ENCODE measurements at regions not wholly inside any gene's neighbourhood (a gene's known extent, or its start where the extent isn't known, plus 50 kb on each side); places are given as distances from the start of the nearest gene placed in this dataset.

DNA sequence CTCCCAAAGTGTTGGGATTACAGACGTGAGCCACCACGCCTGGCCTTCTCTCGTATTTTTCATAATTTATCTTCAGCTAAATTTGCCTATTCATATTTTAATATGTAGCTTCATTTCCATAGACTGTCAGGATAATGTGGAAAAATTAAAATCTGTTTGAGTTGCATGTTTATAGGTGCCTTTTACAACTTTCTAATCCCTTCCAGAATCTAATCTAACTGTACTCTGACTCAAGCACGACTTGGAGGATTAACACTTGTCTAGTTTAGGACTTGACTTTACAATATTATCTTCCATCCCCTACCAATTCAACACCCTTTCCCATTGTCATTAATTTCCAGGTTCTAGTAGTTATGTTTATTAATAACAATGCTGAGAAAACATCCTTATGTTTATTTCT, 1761.5 kb downstream of the MAT2B start:
- Histone ChIP-seq H3K4me3 (no peak overlapping the region), H3K36me3 (replicated peaks in 1 of 2; ENCODE audit: insufficient read depth in 1 of 2, low read depth in 2 of 2) (no peaks in the 10 kb centered on the region), H3K4me1 (peaks cover 5% of the 10 kb centered on the region), H3K9me3 (no peaks in the 10 kb centered on the region), H3K27ac (no peak overlapping the region), H3K27me3 (no peaks in the 10 kb centered on the region)
- WGBS, 2 donors, result 45 to 58% methylated on average over 4 of the region's 4 CpGs
- DNase-seq (no peak), ATAC-seq (no peak)
- intact Hi-C loops (cut with DNase I), result no loop called here
- TF ChIP-seq POLR2A (IDR thresholded peaks at IDR 0.05), result no peak
- TF ChIP-seq, protein P1, sequence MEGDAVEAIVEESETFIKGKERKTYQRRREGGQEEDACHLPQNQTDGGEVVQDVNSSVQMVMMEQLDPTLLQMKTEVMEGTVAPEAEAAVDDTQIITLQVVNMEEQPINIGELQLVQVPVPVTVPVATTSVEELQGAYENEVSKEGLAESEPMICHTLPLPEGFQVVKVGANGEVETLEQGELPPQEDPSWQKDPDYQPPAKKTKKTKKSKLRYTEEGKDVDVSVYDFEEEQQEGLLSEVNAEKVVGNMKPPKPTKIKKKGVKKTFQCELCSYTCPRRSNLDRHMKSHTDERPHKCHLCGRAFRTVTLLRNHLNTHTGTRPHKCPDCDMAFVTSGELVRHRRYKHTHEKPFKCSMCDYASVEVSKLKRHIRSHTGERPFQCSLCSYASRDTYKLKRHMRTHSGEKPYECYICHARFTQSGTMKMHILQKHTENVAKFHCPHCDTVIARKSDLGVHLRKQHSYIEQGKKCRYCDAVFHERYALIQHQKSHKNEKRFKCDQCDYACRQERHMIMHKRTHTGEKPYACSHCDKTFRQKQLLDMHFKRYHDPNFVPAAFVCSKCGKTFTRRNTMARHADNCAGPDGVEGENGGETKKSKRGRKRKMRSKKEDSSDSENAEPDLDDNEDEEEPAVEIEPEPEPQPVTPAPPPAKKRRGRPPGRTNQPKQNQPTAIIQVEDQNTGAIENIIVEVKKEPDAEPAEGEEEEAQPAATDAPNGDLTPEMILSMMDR (IDR thresholded peaks at IDR 0.05), result no peak

DNA sequence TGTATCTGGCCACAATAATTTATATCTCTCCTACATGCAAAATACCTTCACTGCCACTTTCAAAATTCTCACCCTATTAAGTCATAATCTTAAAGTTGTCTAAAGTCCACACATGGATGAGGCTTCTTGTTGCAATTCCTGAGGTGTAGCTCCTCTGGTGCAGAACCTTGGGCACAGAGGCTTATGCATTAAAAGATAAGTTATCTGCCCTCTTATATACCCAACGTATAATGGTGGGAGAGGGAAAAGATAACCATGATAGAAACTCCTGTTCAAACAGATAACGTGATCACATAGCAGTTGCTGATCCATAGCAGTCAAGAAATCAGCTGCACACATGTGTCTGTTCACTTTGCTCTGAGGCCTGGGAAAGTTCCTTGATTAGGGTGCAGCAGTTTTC, 1767.0 kb downstream of the MAT2B start:
- no peak for TF ChIP-seq POLR2A (IDR thresholded peaks at IDR 0.05)
- TF ChIP-seq, protein P1 (IDR thresholded peaks at IDR 0.05), result no peak
- no peak for DNase-seq
- H3K36me3 ChIP-seq (replicated peaks in 1 of 2; ENCODE audit: insufficient read depth in 1 of 2, low read depth in 2 of 2), result no peaks in the 10 kb centered on the region
- no peak overlapping the region for H3K27ac ChIP-seq
- H3K27me3 ChIP-seq, result no peaks in the 10 kb centered on the region
- H3K9me3 ChIP-seq, result peaks cover 0 to 6% (median 0%) of the 10 kb centered on the region in 3 donors
- intact Hi-C loops (cut with DNase I), result no loop called here
- 26 to 36% methylated on average over 2 of the region's 2 CpGs for WGBS, 2 donors
- no peak overlapping the region for H3K4me3 ChIP-seq
- no peak for ATAC-seq
- no peaks in the 10 kb centered on the region for H3K4me1 ChIP-seq

DNA sequence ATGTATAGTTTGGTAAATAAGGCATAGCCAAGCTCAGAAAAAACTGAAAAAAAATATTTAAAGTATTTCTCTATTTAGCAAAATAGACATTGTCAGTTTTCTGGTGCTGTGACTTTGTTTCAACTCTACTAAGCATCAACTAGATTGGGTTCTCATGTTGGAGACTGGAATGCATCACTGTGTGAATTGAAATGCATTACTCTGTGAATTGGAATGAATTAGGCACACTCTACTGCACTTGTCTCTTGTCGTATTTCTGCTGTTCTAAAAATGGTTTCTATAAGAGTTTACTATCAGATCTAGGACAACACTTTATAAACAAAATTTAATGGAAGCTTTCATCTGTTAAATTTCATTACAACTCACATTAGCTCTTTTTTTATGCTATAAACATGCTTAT, 1772.2 kb downstream of the MAT2B start:
- Histone ChIP-seq H3K4me1 (no peaks in the 10 kb centered on the region), H3K9me3 (peaks cover 0 to 6% (median 0%) of the 10 kb centered on the region in 3 donors), H3K27me3 (no peaks in the 10 kb centered on the region), H3K36me3 (replicated peaks in 1 of 2; ENCODE audit: insufficient read depth in 1 of 2, low read depth in 2 of 2) (no peaks in the 10 kb centered on the region), H3K27ac (no peak overlapping the region), H3K4me3 (no peak overlapping the region)
- ATAC-seq (no peak), DNase-seq (no peak)
- 75 to 76% methylated on average over 1 of the region's 1 CpG for WGBS, 2 donors
- no peak for TF ChIP-seq POLR2A (IDR thresholded peaks at IDR 0.05)
- intact Hi-C loops (cut with DNase I), result no loop called here

DNA sequence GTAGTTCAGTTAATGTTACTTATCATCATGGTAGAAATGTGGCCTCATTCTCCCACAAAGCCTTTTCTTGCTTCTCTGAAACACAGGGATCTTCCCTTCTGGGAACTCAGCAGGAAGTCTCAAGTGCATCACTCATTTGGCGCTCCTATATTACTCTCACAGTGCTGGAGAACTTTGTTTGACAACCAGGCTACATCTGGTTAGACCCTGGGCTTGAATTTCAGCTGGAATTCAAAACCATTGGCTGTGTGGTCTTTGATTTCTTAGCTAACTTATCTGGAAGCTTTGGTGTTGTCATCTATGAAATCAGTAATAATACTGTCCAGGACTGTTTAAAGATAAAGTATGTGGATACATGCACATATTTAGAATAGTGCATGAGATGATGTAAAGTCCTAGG, 1777.1 kb downstream of the MAT2B start:
- intact Hi-C loops (cut with DNase I), result no loop called here
- Histone ChIP-seq H3K36me3 (replicated peaks in 1 of 2; ENCODE audit: insufficient read depth in 1 of 2, low read depth in 2 of 2) (no peaks in the 10 kb centered on the region), H3K9me3 (no peaks in the 10 kb centered on the region), H3K4me1 (no peaks in the 10 kb centered on the region), H3K27me3 (no peaks in the 10 kb centered on the region), H3K4me3 (no peak overlapping the region), H3K27ac (no peak overlapping the region)
- DNase-seq (no peak), ATAC-seq (no peak)
- 86 to 95% methylated on average over 1 of the region's 1 CpG for WGBS, 2 donors
- no peak for TF ChIP-seq POLR2A (IDR thresholded peaks at IDR 0.05)
- TF ChIP-seq, protein P1 (IDR thresholded peaks at IDR 0.05), result no peak

DNA sequence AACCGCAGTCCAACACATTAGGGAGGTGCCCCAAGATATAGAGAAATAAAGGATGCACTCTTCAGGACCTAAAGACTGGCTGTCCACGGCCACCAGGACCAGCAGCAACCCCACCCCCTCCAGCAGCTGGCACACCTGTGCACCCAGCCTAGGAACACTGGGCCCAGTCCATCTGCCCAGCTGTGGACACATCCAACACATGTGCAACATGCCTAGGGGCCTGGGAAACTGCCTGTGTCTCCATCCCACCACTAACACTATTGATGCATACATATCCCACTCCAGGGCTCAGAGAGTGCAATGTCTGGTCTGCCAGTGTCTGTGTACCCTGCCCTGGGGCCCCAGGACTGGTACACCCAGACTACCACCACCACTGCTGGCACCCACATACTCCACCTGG, 1781.3 kb downstream of the MAT2B start:
- TF ChIP-seq, protein P1 (IDR thresholded peaks at IDR 0.05), result no peak
- no peak for TF ChIP-seq POLR2A (IDR thresholded peaks at IDR 0.05)
- ATAC-seq (no peak), DNase-seq (no peak)
- Histone ChIP-seq H3K4me3 (no peak overlapping the region), H3K27ac (no peak overlapping the region), H3K4me1 (no peaks in the 10 kb centered on the region), H3K27me3 (no peaks in the 10 kb centered on the region), H3K9me3 (no peaks in the 10 kb centered on the region), H3K36me3 (replicated peaks in 1 of 2; ENCODE audit: insufficient read depth in 1 of 2, low read depth in 2 of 2) (no peaks in the 10 kb centered on the region)
- WGBS, 2 donors, result 89 to 92% methylated on average over 2 of the region's 2 CpGs
- intact Hi-C loops (cut with DNase I), result no loop called here
